ENCODE measurements at regions not wholly inside any gene's neighbourhood (a gene's known extent, or its start where the extent isn't known, plus 50 kb on each side); places are given as distances from the start of the nearest gene placed in this dataset.
A peak's percentile ranks its signal among the peaks of the same experiment; 100 is the strongest.

GRCh38 chrX:110414679-110415439 lies 56.2 kb downstream of the RTL9 start:
- H3K36me3 ChIP-seq: no peaks in the 10 kb centered on the region
- H3K4me1 ChIP-seq: no peaks in the 10 kb centered on the region
- no peak for DNase-seq
- no peak for TF ChIP-seq CTCF (IDR thresholded peaks at IDR 0.05; ENCODE audit: low read depth, low read length)
- H3K4me3 ChIP-seq (ENCODE audit: low read depth, low read length): no peak overlapping the region
- no peaks in the 10 kb centered on the region for H3K27me3 ChIP-seq
- H3K9me3 ChIP-seq: no peaks in the 10 kb centered on the region

- no peak for TF ChIP-seq CTCF (IDR thresholded peaks at IDR 0.05; ENCODE audit: low read depth, low read length)
- H3K9me3 ChIP-seq: no peaks in the 10 kb centered on the region
- no peaks in the 10 kb centered on the region for H3K36me3 ChIP-seq
- H3K27me3 ChIP-seq: no peaks in the 10 kb centered on the region
- H3K4me3 ChIP-seq (ENCODE audit: low read depth, low read length): no peak overlapping the region
- no peaks in the 10 kb centered on the region for H3K4me1 ChIP-seq
- DNase-seq: no peak
These were observed 57.0 kb downstream of the RTL9 start for GRCh38 chrX:110415440-110416170.

- TF ChIP-seq CTCF (IDR thresholded peaks at IDR 0.05; ENCODE audit: low read depth, low read length): no peak
- Histone ChIP-seq H3K27me3 (no peaks in the 10 kb centered on the region), H3K9me3 (no peaks in the 10 kb centered on the region), H3K4me1 (no peaks in the 10 kb centered on the region), H3K36me3 (no peaks in the 10 kb centered on the region), H3K4me3 (ENCODE audit: low read depth, low read length) (no peak overlapping the region)
- DNase-seq: peak; percentile 53
These were observed 58.5 kb downstream of the RTL9 start for GRCh38 chrX:110417128-110417527.

GRCh38 chrX:110418316-110419235 lies 59.9 kb downstream of the RTL9 start:
- TF ChIP-seq CTCF (IDR thresholded peaks at IDR 0.05; ENCODE audit: low read depth, low read length): peak; percentile 51
- Histone ChIP-seq H3K9me3 (no peaks in the 10 kb centered on the region), H3K4me3 (ENCODE audit: low read depth, low read length) (no peak overlapping the region), H3K27me3 (no peaks in the 10 kb centered on the region), H3K4me1 (no peaks in the 10 kb centered on the region), H3K36me3 (no peaks in the 10 kb centered on the region)
- peak; percentile 24 for DNase-seq

- Histone ChIP-seq H3K4me3 (ENCODE audit: low read depth, low read length) (no peak overlapping the region), H3K9me3 (no peaks in the 10 kb centered on the region), H3K27me3 (no peaks in the 10 kb centered on the region), H3K36me3 (no peaks in the 10 kb centered on the region), H3K4me1 (no peaks in the 10 kb centered on the region)
- no peak for DNase-seq
- TF ChIP-seq CTCF (IDR thresholded peaks at IDR 0.05; ENCODE audit: low read depth, low read length): no peak
These were observed 60.9 kb downstream of the RTL9 start for GRCh38 chrX:110419512-110419911.

All from BE2C (cell line).